HEK293 (cell line): ENCODE measurements at regions not wholly inside any gene's neighbourhood (a gene's known extent, or its start where the extent isn't known, plus 50 kb on each side); places are given as distances from the start of the nearest gene placed in this dataset.

Source experiments
- ZNF202 ChIP-seq: fragments of 450-650 bp; formaldehyde crosslinking; IDR thresholded peaks from 2 replicates; pipeline ENCODE4 v1.5.1; 2016; ENCODE audit warnings: missing biosample characterization, missing genetic modification characterization, borderline replicate concordance
- ZNF677 ChIP-seq: fragments of 450-650 bp; IDR thresholded peaks from 2 replicates; pipeline ENCODE4 v1.5.0; 2018; ENCODE audit warnings: missing biosample characterization, mild to moderate bottlenecking, missing genetic modification characterization, moderate library complexity
- ZNF768 ChIP-seq: fragments of 450-650 bp; formaldehyde crosslinking; IDR thresholded peaks from 2 replicates; pipeline ENCODE4 v1.5.1; 2018; ENCODE audit warnings: missing biosample characterization, mild to moderate bottlenecking, missing genetic modification characterization
- ZNF776 ChIP-seq: fragments of 450-650 bp; formaldehyde crosslinking; IDR thresholded peaks from 2 replicates; pipeline ENCODE4 v1.5.0; 2017; ENCODE audit warnings: missing biosample characterization, missing genetic modification characterization, borderline replicate concordance
- TF ChIP-seq, protein P1 (sequence below): fragments of 450-650 bp; formaldehyde crosslinking; IDR thresholded peaks from 2 replicates; pipeline ENCODE4 v1.5.1; 2016; ENCODE audit warnings: missing biosample characterization, missing genetic modification characterization
- TF ChIP-seq, protein P2 (sequence below): fragments of 450-650 bp; formaldehyde crosslinking; IDR thresholded peaks from 2 replicates; pipeline ENCODE4 v1.5.1; 2016; ENCODE audit warnings: missing biosample characterization, missing genetic modification characterization
- TF ChIP-seq, protein P3 (sequence below): fragments of 450-650 bp; formaldehyde crosslinking; IDR thresholded peaks from 2 replicates; pipeline ENCODE4 v1.5.1; 2016; ENCODE audit warnings: missing biosample characterization, missing genetic modification characterization

DNA sequence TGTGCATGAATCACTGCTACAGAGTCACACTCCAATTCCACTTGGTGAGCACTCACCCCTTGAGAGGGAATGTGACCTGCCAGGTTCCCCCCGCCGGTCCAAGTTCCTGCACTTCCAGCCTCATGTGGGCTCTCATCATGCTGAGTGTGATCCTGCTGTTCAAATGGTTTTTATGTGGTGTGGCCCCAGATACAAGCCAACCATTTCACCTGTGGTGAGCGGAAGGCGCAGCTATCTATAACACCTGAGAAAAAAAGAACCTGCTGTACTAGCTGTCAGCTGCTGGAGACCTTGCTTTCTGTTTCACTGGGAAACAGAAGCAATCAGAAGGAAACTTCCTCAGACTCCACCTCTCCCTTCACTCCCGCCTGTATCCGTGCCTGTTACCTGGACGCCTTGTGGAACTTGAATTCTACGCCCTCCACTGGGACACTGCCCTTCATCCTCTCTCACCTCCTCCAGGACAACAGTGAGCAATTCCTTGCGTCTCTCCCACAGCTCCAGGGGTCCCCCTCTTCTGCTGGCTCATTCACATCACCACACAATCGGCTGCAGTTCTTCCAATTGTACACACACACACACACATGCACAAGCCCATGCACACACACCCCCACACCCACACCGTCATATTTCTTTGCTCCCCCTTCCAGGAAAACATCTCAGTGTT lies 64.4 kb upstream of the RPL11 start:
- TF ChIP-seq, protein P1, sequence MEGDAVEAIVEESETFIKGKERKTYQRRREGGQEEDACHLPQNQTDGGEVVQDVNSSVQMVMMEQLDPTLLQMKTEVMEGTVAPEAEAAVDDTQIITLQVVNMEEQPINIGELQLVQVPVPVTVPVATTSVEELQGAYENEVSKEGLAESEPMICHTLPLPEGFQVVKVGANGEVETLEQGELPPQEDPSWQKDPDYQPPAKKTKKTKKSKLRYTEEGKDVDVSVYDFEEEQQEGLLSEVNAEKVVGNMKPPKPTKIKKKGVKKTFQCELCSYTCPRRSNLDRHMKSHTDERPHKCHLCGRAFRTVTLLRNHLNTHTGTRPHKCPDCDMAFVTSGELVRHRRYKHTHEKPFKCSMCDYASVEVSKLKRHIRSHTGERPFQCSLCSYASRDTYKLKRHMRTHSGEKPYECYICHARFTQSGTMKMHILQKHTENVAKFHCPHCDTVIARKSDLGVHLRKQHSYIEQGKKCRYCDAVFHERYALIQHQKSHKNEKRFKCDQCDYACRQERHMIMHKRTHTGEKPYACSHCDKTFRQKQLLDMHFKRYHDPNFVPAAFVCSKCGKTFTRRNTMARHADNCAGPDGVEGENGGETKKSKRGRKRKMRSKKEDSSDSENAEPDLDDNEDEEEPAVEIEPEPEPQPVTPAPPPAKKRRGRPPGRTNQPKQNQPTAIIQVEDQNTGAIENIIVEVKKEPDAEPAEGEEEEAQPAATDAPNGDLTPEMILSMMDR: no peak
- TF ChIP-seq, protein P2, sequence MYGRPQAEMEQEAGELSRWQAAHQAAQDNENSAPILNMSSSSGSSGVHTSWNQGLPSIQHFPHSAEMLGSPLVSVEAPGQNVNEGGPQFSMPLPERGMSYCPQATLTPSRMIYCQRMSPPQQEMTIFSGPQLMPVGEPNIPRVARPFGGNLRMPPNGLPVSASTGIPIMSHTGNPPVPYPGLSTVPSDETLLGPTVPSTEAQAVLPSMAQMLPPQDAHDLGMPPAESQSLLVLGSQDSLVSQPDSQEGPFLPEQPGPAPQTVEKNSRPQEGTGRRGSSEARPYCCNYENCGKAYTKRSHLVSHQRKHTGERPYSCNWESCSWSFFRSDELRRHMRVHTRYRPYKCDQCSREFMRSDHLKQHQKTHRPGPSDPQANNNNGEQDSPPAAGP (tag by site-specific recombination): no peak
- TF ChIP-seq ZNF677 (tag by site-specific recombination) (no peak), ZNF768 (tag by site-specific recombination) (no peak), ZNF776 (tag by site-specific recombination) (no peak), ZNF202 (tag by site-specific recombination) (no peak)
- TF ChIP-seq, protein P3, sequence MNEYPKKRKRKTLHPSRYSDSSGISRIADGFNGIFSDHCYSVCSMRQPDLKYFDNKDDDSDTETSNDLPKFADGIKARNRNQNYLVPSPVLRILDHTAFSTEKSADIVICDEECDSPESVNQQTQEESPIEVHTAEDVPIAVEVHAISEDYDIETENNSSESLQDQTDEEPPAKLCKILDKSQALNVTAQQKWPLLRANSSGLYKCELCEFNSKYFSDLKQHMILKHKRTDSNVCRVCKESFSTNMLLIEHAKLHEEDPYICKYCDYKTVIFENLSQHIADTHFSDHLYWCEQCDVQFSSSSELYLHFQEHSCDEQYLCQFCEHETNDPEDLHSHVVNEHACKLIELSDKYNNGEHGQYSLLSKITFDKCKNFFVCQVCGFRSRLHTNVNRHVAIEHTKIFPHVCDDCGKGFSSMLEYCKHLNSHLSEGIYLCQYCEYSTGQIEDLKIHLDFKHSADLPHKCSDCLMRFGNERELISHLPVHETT (tag by site-specific recombination): no peak
